WERI-Rb-1 (cell line): ENCODE measurements at regions not wholly inside any gene's neighbourhood (a gene's known extent, or its start where the extent isn't known, plus 50 kb on each side); places are given as distances from the start of the nearest gene placed in this dataset.

Source experiments
- DNase-seq: peaks from one replicate; pipeline ENCODE4 v3.0.0-alpha.2; 2020
- H3K27ac ChIP-seq: fragments of 250-450 bp; sonication (Bioruptor Pico); 2 replicates; pipeline ENCODE4 v1.5.1; 2020; ENCODE audit warnings: mild to moderate bottlenecking, moderate library complexity
- H3K27me3 ChIP-seq: fragments of 250-450 bp; sonication (Bioruptor Pico); 2 replicates; pipeline ENCODE4 v1.5.1; 2021; ENCODE audit warnings: mild to moderate bottlenecking, low read depth, moderate library complexity; ENCODE audit not compliant: insufficient read depth, severe bottlenecking
- H3K36me3 ChIP-seq: fragments of 250-450 bp; sonication (Bioruptor Pico); 2 replicates; pipeline ENCODE4 v1.5.1; 2020; ENCODE audit warnings: mild to moderate bottlenecking, moderate library complexity
- H3K4me3 ChIP-seq: 2 replicates; pipeline ENCODE4 v1.5.1; 2011; ENCODE audit warnings: low read depth, mild to moderate bottlenecking, control low read depth, low read length
- H3K9me3 ChIP-seq: fragments of 250-450 bp; sonication (Bioruptor Pico); 2 replicates; pipeline ENCODE4 v1.5.1; 2021; ENCODE audit warnings: mild to moderate bottlenecking, moderate library complexity; ENCODE audit not compliant: severe bottlenecking
- CTCF ChIP-seq: IDR thresholded peaks from 2 replicates; pipeline ENCODE4 v1.5.1; 2011; ENCODE audit warnings: low read depth, mild to moderate bottlenecking, control low read depth, inconsistent platforms, low read length

DNA sequence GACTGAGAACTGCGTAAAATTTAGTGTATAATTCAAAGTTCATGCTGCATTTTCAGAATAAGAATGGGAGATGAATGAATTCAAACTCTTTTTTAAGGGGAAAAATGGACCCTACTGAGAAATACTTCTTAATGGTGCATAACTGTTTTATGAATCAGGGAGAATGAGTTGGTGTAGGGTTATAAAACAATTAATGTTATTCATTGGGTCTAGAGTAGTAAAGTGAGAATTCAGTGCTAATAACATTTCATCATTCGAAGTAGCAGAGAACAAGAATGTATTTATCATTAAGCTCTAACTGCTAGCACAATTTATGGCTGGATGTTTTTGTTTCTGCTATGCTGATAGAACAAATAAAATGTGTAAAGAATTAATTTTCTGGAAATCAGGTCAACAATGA lies 310.2 kb downstream of the SLITRK5 start:
- DNase-seq: no peak
- H3K27ac ChIP-seq: no peak overlapping the region
- no peaks in the 10 kb centered on the region for H3K9me3 ChIP-seq
- no peaks in the 10 kb centered on the region for H3K27me3 ChIP-seq
- no peaks in the 10 kb centered on the region for H3K36me3 ChIP-seq
- no peak for TF ChIP-seq CTCF
- H3K4me3 ChIP-seq: no peak overlapping the region

- Histone ChIP-seq H3K27me3 (no peaks in the 10 kb centered on the region), H3K9me3 (peaks cover 3% of the 10 kb centered on the region), H3K27ac (no peak overlapping the region), H3K36me3 (no peaks in the 10 kb centered on the region), H3K4me3 (no peak overlapping the region)
- DNase-seq: no peak
- no peak for TF ChIP-seq CTCF
These were observed 311.2 kb downstream of the SLITRK5 start for GRCh38 chr13:87982400-87982799.

DNA sequence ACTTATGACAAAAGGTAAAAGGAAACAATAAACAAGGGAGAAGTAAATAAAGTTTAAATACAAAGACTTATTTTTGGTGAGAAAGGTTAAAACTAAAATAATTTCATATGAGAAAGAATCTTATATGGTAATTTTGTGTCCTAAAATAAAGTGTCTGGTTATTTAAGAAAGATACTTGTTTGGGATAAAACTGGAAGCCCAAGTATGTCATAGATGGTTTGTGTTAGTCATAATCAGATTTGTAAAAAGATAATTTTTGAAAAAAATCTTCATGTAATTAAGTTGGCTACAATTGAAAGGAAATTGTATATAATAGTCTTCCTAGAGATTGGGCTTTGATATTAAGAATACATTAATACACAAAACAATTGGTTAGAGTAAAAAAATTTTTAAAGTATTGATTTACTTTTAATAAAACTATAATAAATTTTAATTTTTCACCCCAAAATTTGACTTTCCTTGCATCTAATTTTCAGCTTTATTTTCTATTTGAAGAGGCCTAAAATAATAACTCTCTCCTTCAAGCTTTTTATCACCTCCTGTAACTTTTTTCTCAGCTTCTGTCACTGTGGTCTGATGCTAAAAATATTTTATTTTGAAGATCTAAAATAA lies 315.6 kb downstream of the SLITRK5 start:
- DNase-seq: no peak
- Histone ChIP-seq H3K27ac (no peak overlapping the region), H3K9me3 (peaks cover 3% of the 10 kb centered on the region), H3K36me3 (no peaks in the 10 kb centered on the region), H3K4me3 (no peak overlapping the region), H3K27me3 (no peaks in the 10 kb centered on the region)
- no peak for TF ChIP-seq CTCF

- Histone ChIP-seq H3K27ac (no peak overlapping the region), H3K36me3 (no peaks in the 10 kb centered on the region), H3K9me3 (no peaks in the 10 kb centered on the region), H3K27me3 (no peaks in the 10 kb centered on the region), H3K4me3 (no peak overlapping the region)
- TF ChIP-seq CTCF: no peak
- no peak for DNase-seq
These were observed 326.9 kb downstream of the SLITRK5 start for GRCh38 chr13:87998081-87998480.

DNA sequence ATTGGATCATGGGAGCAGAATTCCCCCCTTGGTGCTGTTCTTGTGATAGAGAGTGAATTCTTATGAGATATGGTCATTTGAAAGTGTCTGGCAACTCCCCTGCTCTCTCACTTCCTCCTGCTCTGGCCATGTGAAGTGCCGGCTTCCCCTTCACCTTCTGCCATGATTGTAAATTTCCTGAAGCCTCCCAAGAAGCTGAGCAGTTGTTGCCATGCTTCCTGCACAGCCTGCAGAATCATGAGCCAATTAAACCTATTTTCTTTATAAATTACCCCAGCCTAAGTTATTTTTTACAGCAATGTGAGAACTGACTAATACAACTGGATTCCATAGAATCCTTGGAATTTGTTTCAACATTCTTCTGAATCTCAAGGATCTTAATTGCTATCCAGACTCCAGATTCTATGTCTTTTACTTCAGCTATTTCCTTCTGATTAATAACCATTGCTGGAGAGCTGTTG lies 328.1 kb downstream of the SLITRK5 start:
- Histone ChIP-seq H3K9me3 (no peaks in the 10 kb centered on the region), H3K27me3 (no peaks in the 10 kb centered on the region), H3K4me3 (no peak overlapping the region), H3K27ac (no peak overlapping the region), H3K36me3 (no peaks in the 10 kb centered on the region)
- no peak for TF ChIP-seq CTCF
- DNase-seq: no peak

DNA sequence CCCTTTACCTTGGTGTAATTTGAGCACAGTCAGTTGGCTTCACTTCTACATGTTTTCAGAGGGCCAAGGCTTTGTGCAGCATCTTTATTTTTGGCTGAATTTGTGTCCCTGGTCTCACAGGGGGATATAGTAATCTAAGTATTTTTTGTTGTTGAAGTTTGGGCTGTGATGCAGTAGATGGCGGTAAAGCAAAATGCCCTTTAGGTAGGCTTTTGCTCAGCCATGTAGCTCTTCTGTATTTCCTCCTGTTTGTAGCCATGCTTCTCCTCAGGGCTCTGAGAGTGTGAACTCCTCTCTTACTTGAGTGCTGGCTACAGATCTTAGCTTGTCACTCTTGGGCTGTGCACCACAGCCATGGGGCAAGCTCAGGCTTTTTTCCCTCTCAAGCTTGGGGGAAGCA lies 328.6 kb downstream of the SLITRK5 start:
- H3K36me3 ChIP-seq: no peaks in the 10 kb centered on the region
- no peak overlapping the region for H3K4me3 ChIP-seq
- H3K27ac ChIP-seq: no peak overlapping the region
- H3K27me3 ChIP-seq: no peaks in the 10 kb centered on the region
- DNase-seq: no peak
- no peaks in the 10 kb centered on the region for H3K9me3 ChIP-seq
- peak; percentile 33; the same call in 1 of the 2 replicates for TF ChIP-seq CTCF
